HG03025 (cell line): ENCODE measurements at regions not wholly inside any gene's neighbourhood (a gene's known extent, or its start where the extent isn't known, plus 50 kb on each side); places are given as distances from the start of the nearest gene placed in this dataset.
"Not testable (repeated sequence)": the region's sequence is repeated elsewhere in the genome, so short reads cannot be mapped to it uniquely, and the experiment has no call there.

Source experiments
- ATAC-seq: cut with Tn5 transposase; IDR thresholded peaks from one replicate; pipeline ENCODE4 v1.9.1; 2021; ENCODE audit warnings: mild to moderate bottlenecking, moderate library complexity; ENCODE audit not compliant: unreplicated experiment, low FRiP score

- no peak for ATAC-seq
These were observed 51.1 kb upstream of the NUDT6 start for GRCh38 chr4:122973465-122973864.

- ATAC-seq: no peak
These were observed 53.7 kb upstream of the NUDT6 start for GRCh38 chr4:122976111-122976510.

GRCh38 chr4:122977103-122977502 is 54.7 kb upstream of the NUDT6 start:
- ATAC-seq: no peak

DNA sequence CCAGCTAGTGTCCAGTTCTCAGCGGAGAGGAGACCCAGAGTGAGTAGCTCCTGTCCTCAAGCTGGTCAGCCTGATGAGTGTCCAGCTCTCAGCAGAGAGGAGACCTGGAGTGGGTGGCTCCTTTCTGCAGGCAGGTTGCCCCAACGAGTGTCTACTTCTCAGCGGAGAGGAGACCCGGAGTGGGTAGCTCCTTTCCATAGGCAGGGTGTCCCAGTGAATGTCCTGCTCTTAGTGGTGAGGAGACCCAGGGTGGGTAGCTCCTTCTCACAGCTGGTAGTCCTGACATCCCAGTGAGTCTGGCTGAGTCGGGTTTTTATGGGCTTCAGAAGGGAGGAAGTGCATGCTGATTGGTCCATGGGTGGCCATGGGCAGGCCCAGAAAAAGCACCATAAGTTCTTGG is 55.7 kb upstream of the NUDT6 start:
- no peak for ATAC-seq

- no peak for ATAC-seq
These were observed 56.4 kb upstream of the NUDT6 start for GRCh38 chr4:122978789-122979188.

- ATAC-seq: no peak
These were observed 58.5 kb upstream of the NUDT6 start for GRCh38 chr4:122980860-122981259.

GRCh38 chr4:122988696-122989095 is 66.3 kb upstream of the NUDT6 start:
- ATAC-seq: no peak

DNA sequence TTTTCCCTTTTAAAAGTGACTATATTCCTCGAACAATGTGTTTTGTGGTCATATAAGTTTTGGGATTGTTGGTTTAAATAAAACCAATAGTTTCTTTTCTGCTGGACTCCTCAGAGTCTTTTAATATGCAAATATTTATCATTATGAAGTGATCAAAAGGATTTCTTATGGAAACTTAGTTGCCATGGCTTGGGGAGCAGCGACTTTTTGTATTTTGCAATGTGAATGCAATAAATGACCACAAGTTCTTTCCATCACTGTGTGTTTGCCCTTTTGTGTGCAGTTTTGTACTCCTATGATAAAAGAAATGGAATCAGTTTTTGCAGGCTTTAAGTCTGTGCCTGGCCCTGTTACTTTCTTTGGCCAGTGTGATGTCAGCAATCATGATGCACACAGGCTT is 68.5 kb upstream of the NUDT6 start:
- ATAC-seq: no peak

DNA sequence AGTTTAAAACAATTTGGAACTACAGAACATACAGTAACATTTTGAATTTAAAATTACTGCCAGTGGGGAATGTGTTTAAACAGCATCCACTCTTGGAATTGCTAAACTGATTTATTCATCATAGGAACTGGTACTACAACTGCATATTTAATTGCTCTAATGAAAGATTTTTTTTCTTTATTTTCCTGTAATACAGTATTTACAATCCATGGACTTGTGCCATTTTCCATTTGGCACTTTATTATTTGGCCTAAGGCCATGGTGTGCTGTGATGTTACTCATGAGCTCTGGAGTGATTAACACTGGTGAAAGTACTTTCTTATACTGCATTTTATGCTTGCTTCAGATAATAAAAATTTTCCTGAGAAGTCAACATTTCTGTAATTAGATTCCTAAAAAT is 69.7 kb upstream of the NUDT6 start:
- no peak for ATAC-seq

DNA sequence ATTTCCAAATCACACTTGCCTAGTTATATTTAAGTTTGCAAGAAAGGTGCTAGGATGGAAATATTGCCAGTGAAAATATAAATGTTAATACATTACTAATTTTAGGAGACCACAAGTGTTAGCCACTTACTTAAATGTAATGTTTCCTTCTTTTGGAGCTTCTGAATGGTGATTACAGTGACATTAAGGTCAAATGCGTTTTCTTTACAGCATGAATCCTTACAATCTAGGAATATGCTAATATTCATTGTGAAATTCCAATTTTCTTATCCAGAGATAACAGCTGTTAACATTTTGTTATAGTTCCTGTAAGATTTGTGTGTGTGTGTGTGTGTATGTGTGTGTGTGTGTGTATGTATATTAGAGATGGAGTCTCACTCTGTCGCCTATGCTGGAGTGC is 70.2 kb upstream of the NUDT6 start:
- no peak for ATAC-seq

GRCh38 chr4:122996350-122996749 is 74.0 kb upstream of the NUDT6 start:
- ATAC-seq: no peak

- no peak for ATAC-seq
These were observed 75.2 kb upstream of the NUDT6 start for GRCh38 chr4:122997463-122998101.

DNA sequence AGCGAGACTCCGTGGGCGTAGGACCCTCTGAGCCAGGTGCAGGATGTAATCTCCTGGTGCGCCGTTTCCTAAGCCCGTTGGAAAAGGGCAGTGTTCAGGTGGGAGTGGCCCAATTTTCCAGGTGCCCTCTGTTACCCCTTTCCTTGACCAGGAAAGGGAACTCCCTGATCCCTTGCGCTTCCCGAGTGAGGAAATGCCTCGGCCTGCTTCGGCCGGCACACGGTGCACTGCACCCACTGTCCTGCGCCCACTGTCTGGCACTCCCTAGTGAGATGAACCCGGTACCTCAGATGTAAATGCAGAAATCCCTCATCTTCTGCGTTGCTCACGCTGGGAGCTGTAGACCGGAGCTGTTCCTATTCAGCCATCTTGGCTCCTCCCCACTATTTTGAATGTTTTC is 81.7 kb upstream of the NUDT6 start:
- not testable (repeated sequence) for ATAC-seq

- ATAC-seq: not testable (repeated sequence)
These were observed 82.7 kb upstream of the NUDT6 start for GRCh38 chr4:123005126-123005525.

DNA sequence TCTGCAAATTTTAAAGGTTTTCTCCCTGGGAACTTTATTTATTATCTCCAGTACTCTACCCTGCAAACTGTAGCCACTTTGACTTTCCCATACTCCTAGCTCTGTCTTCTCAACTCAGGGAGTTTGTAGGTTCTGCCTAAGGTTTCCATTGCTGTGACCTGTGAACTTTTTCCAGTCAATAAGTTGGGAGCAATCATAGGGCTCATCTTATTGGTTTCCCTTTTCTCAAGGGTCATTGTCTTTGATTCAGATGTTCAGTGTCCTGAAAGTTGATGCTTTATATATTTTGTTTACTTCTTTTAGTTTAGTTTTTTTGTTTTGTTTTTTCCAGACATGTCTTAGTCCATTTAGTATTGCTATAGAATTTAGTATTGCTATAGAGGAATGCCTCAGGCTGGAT is 85.3 kb upstream of the NUDT6 start:
- ATAC-seq: no peak

DNA sequence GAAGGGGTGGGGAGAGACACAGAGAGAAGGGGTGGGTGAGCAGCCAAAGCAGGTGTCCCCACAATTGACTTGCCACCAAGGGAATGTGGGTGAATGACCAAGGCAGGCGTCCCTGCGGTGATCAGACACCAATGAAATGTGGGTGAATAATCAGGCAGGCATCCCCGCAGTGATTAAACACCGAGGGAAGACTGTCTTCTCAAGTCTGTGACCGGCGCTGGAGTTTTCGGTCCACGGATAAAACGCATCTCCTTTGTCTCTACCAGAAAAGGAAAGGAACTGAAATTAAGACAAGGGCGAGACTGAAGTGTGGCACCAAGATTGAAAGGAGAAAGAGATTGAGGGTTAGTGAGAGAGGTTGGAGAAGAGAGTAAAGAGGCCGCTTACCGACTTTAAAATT is 90.0 kb upstream of the NUDT6 start:
- ATAC-seq: not testable (repeated sequence)

DNA sequence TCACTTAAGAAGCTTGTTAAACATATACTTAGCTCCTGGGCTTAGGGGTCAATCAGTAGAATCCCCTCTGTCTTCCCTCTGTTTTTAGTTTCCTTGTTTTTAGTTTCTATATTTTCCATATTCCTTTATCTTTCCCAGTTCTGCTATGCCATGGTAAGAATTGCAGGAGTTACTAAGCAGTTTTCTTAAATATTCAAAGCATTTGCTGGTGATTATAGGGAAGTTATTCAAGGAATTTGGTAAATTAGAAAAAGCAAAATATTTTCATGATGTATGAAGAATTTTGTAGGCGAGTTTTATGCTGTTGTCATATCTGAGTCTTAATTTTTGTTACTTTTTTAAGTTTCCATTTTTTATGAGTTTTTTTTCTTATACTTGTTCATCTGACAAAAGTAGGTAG is 91.6 kb upstream of the NUDT6 start:
- no peak for ATAC-seq

DNA sequence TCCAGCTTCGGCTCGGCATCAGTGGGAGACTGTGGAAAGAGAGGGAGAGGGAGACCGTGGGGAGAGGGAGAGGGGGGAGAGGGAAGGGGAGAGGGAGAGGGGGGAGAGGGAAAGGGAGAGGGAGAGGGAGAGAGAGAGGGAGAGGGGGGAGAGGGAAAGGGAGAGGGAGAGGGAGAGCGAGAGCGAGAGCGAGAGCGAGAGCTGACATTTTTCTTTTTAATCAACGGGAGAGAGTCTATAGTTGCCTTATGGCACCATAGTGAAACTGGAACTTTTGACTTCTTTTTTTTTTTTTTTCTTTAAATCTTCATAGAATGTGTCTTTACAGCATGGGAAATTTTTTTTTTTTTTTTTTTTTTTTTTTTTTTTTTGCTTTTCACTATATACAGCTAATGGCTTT is 94.7 kb upstream of the NUDT6 start:
- no peak for ATAC-seq

DNA sequence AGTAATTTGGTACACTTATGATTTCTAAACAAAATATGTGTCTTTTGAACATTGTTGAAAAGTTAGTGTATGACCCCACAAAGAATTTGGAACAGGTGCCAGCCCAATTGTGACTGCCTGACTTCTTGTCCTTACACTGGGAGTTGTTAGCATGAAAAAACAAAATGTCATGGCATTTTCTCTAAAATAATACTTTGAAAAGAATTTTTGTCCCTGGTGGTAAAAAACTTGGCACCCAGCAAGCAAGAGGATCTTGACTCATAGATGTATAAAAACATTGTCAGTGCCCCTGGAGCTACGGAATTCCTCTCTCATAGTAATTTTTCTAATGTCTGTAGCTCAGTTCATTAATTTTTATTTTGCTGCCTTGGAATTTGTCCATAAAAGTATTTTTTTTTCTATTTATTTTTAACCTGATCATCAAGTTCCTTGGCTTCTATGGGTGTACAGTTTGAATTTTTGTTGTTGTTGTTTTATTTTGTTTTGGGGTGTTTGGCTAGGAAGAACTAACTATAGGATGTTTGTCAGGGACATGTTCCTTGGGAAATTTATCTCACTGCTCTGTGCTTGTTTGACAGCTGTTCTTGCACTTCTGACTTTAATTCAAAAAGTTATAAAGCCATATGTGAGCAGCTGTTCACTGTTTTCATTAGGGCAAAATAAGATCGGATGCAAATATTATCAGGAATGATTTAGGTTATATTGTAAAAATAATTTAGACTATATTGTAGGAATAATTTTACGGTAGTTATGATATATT is 95.4 kb upstream of the NUDT6 start:
- ATAC-seq: no peak

- ATAC-seq: no peak
These were observed 96.0 kb upstream of the NUDT6 start for GRCh38 chr4:123018396-123018775.

DNA sequence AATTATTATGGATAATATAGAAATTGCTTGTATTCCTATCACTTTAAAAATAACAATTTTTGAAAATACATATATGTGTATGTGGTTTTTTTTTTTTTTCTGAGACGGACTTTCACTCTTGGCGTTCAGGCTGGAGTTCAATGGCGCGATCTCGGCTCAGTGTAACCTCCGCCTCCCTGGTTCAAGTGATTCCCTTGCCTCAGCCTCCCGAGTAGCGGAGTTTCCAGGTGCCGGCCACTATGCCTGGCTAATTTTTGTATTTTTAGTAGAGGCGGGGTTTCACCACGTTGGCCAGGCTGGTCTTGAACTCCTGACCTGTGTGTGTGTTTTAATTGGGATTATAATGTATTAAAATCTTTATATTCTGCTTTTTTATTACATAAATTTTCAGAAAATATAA is 97.9 kb upstream of the NUDT6 start:
- no peak for ATAC-seq

GRCh38 chr4:123023647-123024046 is 101.2 kb upstream of the NUDT6 start:
- ATAC-seq: no peak
